HEK293 (cell line): ENCODE measurements at regions not wholly inside any gene's neighbourhood (a gene's known extent, or its start where the extent isn't known, plus 50 kb on each side); places are given as distances from the start of the nearest gene placed in this dataset.

Experiments used
- CTCF ChIA-PET: fragments of 350-600 bp; formaldehyde crosslinking; extraction: SDS; loops from one replicate; lab custom pipeline; 2021; ENCODE audit warnings: antibody characterized with exemption; lab: Yijun Ruan, JAX
- POLR2A ChIA-PET: fragments of 300-600 bp; formaldehyde crosslinking; extraction: SDS; loops from one replicate; lab custom pipeline; 2020; ENCODE audit warnings: antibody characterized with exemption, inconsistent platforms; lab: Yijun Ruan, JAX
- H3K27ac ChIP-seq: fragments of 200-500 bp; sonication (Bioruptor generic); 2 replicates; pipeline ENCODE4 v1.5.1; 2014; ENCODE audit warnings: low read depth, low read length, control low read depth, inconsistent platforms; ENCODE audit errors: extremely low read depth
- H3K36me3 ChIP-seq, 2 experiments: fragments of 200-500 bp in 1 of 2; sonication (Bioruptor generic) in 1 of 2; 1 replicate in 1 of 2; 2 replicates in 1 of 2; pipeline ENCODE4 v1.5.1; 2014 to 2017; ENCODE audit warnings: inconsistent platforms in 2 of 2, low read length in 2 of 2; ENCODE audit not compliant: control insufficient read depth in 2 of 2, insufficient read depth in 1 of 2
- H3K4me1 ChIP-seq: fragments of 200-500 bp; sonication (Bioruptor generic); 2 replicates; pipeline ENCODE4 v1.5.1; 2014; ENCODE audit warnings: mild to moderate bottlenecking, low read length, inconsistent platforms; ENCODE audit not compliant: control insufficient read depth, insufficient read depth
- H3K4me3 ChIP-seq: 2 replicates; pipeline ENCODE4 v1.5.1; 2011; ENCODE audit warnings: low read depth, mild to moderate bottlenecking, control low read depth, low read length, moderate library complexity
- H3K9me3 ChIP-seq: fragments of 200-500 bp; sonication (Bioruptor generic); 2 replicates; pipeline ENCODE4 v1.5.1; 2014; ENCODE audit warnings: low read depth, low read length, inconsistent platforms; ENCODE audit not compliant: control insufficient read depth, insufficient read depth
- BCL6B ChIP-seq: fragments of 450-650 bp; formaldehyde crosslinking; IDR thresholded peaks from 2 replicates; pipeline ENCODE4 v1.5.1; 2017; ENCODE audit warnings: missing biosample characterization, missing genetic modification characterization
- FEZF1 ChIP-seq: fragments of 450-650 bp; formaldehyde crosslinking; IDR thresholded peaks from 2 replicates; pipeline ENCODE4 v1.5.1; 2016; ENCODE audit warnings: missing biosample characterization, missing genetic modification characterization
- KLF1 ChIP-seq: fragments of 450-650 bp; formaldehyde crosslinking; IDR thresholded peaks from 2 replicates; pipeline ENCODE4 v1.5.1; 2016; ENCODE audit warnings: missing biosample characterization, missing genetic modification characterization
- MZF1 ChIP-seq: fragments of 450-650 bp; formaldehyde crosslinking; IDR thresholded peaks from 2 replicates; pipeline ENCODE4 v1.5.1; 2017; ENCODE audit warnings: missing biosample characterization, missing genetic modification characterization, borderline replicate concordance
- TRIM28 ChIP-seq: IDR thresholded peaks from 2 replicates; pipeline ENCODE4 v1.6.1; 2011; ENCODE audit warnings: low read length, control low read depth, borderline replicate concordance
- ZFP3 ChIP-seq: fragments of 450-650 bp; formaldehyde crosslinking; IDR thresholded peaks from 2 replicates; pipeline ENCODE4 v1.5.1; 2016; ENCODE audit warnings: low read depth, missing biosample characterization, missing genetic modification characterization
- ZNF140 ChIP-seq: fragments of 450-650 bp; formaldehyde crosslinking; IDR thresholded peaks from 2 replicates; pipeline ENCODE4 v1.5.1; 2016; ENCODE audit warnings: missing biosample characterization, missing genetic modification characterization
- ZNF16 ChIP-seq: fragments of 450-650 bp; formaldehyde crosslinking; IDR thresholded peaks from 2 replicates; pipeline ENCODE4 v1.5.1; 2016; ENCODE audit warnings: low read depth, missing biosample characterization, missing genetic modification characterization
- ZNF223 ChIP-seq: fragments of 450-650 bp; formaldehyde crosslinking; IDR thresholded peaks from 2 replicates; pipeline ENCODE4 v1.5.1; 2016; ENCODE audit warnings: missing biosample characterization, missing genetic modification characterization
- ZNF274 ChIP-seq, 2 experiments: fragments of 200-500 bp in 1 of 2; fragments of 450-650 bp in 1 of 2; sonication (Bioruptor generic) in 1 of 2; formaldehyde crosslinking in 1 of 2; IDR thresholded peaks; 2 replicates each; pipeline versions ENCODE4 v1.5.1 to v1.6.1; 2014 to 2016; ENCODE audit warnings: borderline replicate concordance in 1 of 2, inconsistent platforms in 1 of 2, low read length in 1 of 2, missing biosample characterization in 1 of 2, missing genetic modification characterization in 1 of 2
- ZNF362 ChIP-seq: fragments of 450-650 bp; formaldehyde crosslinking; IDR thresholded peaks from 2 replicates; pipeline ENCODE4 v1.5.1; 2016; ENCODE audit warnings: missing biosample characterization, missing genetic modification characterization
- ZNF514 ChIP-seq: fragments of 450-650 bp; formaldehyde crosslinking; IDR thresholded peaks from 2 replicates; pipeline ENCODE4 v1.5.1; 2016; ENCODE audit warnings: missing biosample characterization, missing genetic modification characterization
- ZNF548 ChIP-seq: fragments of 450-650 bp; formaldehyde crosslinking; IDR thresholded peaks from 2 replicates; pipeline ENCODE4 v1.5.1; 2016; ENCODE audit warnings: missing biosample characterization, missing genetic modification characterization
- ZNF621 ChIP-seq: fragments of 450-650 bp; formaldehyde crosslinking; IDR thresholded peaks from 2 replicates; pipeline ENCODE4 v1.5.1; 2017; ENCODE audit warnings: missing biosample characterization, missing genetic modification characterization
- ZNF639 ChIP-seq: fragments of 450-650 bp; formaldehyde crosslinking; IDR thresholded peaks from 2 replicates; pipeline ENCODE4 v1.5.1; 2016; ENCODE audit warnings: missing biosample characterization, missing genetic modification characterization
- TF ChIP-seq, protein P1 (sequence below): fragments of 450-650 bp; formaldehyde crosslinking; IDR thresholded peaks from 2 replicates; pipeline ENCODE4 v1.5.1; 2016; ENCODE audit warnings: missing biosample characterization, missing genetic modification characterization
- TF ChIP-seq, protein P2 (sequence below): fragments of 450-650 bp; formaldehyde crosslinking; IDR thresholded peaks from 2 replicates; pipeline ENCODE4 v1.5.1; 2016; ENCODE audit warnings: missing biosample characterization, missing genetic modification characterization
- TF ChIP-seq, protein P3 (sequence below): fragments of 450-650 bp; formaldehyde crosslinking; IDR thresholded peaks from 2 replicates; pipeline ENCODE4 v1.5.1; 2017; ENCODE audit warnings: missing biosample characterization, missing genetic modification characterization

DNA sequence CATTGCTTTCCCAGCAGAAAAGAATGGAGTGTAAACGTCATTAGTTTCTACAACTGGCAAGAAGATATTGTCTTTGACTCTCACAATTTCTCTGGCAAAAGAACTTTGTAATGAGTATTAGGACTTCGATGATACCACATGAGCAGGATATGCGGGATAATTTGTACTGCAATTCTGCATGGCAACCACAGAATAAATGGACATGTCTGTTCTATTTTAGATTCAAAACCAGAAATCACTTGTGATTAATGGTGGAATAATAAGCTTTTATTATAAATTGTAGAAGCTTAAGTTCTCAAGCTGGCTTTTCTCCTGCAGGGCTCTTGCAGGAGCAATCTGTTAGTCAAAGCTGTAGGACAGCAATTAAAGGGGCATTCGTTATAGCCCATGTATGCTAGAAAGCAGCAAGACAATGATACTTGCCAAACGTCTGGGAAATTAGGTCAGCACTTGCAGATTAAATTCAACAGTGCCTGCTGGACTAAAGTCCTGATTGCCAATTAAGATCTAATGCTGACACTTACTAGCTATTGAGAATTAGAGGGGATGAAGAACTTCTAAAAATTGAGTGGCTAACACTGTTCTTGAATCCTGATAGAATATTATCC, 177.9 kb downstream of the PTH2R start (continued):
- TF ChIP-seq, protein P1, sequence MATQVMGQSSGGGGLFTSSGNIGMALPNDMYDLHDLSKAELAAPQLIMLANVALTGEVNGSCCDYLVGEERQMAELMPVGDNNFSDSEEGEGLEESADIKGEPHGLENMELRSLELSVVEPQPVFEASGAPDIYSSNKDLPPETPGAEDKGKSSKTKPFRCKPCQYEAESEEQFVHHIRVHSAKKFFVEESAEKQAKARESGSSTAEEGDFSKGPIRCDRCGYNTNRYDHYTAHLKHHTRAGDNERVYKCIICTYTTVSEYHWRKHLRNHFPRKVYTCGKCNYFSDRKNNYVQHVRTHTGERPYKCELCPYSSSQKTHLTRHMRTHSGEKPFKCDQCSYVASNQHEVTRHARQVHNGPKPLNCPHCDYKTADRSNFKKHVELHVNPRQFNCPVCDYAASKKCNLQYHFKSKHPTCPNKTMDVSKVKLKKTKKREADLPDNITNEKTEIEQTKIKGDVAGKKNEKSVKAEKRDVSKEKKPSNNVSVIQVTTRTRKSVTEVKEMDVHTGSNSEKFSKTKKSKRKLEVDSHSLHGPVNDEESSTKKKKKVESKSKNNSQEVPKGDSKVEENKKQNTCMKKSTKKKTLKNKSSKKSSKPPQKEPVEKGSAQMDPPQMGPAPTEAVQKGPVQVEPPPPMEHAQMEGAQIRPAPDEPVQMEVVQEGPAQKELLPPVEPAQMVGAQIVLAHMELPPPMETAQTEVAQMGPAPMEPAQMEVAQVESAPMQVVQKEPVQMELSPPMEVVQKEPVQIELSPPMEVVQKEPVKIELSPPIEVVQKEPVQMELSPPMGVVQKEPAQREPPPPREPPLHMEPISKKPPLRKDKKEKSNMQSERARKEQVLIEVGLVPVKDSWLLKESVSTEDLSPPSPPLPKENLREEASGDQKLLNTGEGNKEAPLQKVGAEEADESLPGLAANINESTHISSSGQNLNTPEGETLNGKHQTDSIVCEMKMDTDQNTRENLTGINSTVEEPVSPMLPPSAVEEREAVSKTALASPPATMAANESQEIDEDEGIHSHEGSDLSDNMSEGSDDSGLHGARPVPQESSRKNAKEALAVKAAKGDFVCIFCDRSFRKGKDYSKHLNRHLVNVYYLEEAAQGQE (tag by site-specific recombination) = no peak
- TF ChIP-seq FEZF1 (tag by site-specific recombination) (no peak), ZNF16 (tag by site-specific recombination) (no peak), BCL6B (no peak), ZNF639 (tag by site-specific recombination) (no peak), ZNF362 (tag by site-specific recombination) (no peak), ZNF621 (tag by site-specific recombination) (no peak), TRIM28 (no peak), ZNF274 (IDR thresholded peaks at IDR 0.05; ENCODE audit: low read length) (no peak), ZNF274 (tag by site-specific recombination; IDR thresholded peaks at IDR 0.05; ENCODE audit: borderline replicate concordance) (no peak), ZNF140 (no peak), ZNF223 (tag by site-specific recombination) (no peak), MZF1 (no peak)
- TF ChIP-seq, protein P2, sequence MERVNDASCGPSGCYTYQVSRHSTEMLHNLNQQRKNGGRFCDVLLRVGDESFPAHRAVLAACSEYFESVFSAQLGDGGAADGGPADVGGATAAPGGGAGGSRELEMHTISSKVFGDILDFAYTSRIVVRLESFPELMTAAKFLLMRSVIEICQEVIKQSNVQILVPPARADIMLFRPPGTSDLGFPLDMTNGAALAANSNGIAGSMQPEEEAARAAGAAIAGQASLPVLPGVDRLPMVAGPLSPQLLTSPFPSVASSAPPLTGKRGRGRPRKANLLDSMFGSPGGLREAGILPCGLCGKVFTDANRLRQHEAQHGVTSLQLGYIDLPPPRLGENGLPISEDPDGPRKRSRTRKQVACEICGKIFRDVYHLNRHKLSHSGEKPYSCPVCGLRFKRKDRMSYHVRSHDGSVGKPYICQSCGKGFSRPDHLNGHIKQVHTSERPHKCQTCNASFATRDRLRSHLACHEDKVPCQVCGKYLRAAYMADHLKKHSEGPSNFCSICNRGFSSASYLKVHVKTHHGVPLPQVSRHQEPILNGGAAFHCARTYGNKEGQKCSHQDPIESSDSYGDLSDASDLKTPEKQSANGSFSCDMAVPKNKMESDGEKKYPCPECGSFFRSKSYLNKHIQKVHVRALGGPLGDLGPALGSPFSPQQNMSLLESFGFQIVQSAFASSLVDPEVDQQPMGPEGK (tag by site-specific recombination) = no peak
- TF ChIP-seq, protein P3, sequence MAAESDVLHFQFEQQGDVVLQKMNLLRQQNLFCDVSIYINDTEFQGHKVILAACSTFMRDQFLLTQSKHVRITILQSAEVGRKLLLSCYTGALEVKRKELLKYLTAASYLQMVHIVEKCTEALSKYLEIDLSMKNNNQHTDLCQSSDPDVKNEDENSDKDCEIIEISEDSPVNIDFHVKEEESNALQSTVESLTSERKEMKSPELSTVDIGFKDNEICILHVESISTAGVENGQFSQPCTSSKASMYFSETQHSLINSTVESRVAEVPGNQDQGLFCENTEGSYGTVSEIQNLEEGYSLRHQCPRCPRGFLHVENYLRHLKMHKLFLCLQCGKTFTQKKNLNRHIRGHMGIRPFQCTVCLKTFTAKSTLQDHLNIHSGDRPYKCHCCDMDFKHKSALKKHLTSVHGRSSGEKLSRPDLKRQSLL (tag by site-specific recombination) = no peak

GRCh38 chr2:208586516-208586915, 179.9 kb downstream of the PTH2R start:
- Histone ChIP-seq H3K4me3 (no peak overlapping the region), H3K9me3 (no peaks in the 10 kb centered on the region), H3K27ac (no peak overlapping the region), H3K36me3 (no peaks in the 10 kb centered on the region), H3K4me1 (no peaks in the 10 kb centered on the region)
- ChIA-PET CTCF (no interaction called here), POLR2A (no interaction called here)
- TF ChIP-seq KLF1 (tag by site-specific recombination) (no peak), ZNF548 (no peak), ZNF514 (no peak), ZFP3 (tag by site-specific recombination) (no peak)
